Muscle of arm (tissue), 1 donor: ENCODE measurements at regions not wholly inside any gene's neighbourhood (a gene's known extent, or its start where the extent isn't known, plus 50 kb on each side); places are given as distances from the start of the nearest gene placed in this dataset.

ENCODE experiments used
- DNase-seq: peaks from one replicate; pipeline ENCODE4 v3.0.0-alpha.2; 2013

DNA sequence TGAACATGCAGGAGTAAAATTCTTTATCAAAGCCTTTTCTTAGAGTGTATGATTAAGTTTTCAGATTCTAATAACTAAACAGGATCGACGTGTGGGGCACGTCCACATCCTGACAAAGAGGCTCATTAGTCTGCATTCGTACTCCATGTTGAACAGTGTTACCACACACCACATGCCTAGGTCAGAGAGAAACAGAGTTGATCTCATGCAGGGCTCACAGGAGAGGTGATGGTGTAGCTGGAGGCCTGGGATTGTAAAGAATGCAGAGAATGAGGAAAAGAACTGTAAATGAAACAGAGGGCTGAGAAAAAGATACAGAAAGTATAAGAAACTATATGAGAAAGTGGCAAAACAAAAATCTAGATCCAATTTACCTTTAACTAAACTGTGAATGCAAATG, 632.5 kb downstream of the BCL11A start:
- DNase-seq, result no peak

DNA sequence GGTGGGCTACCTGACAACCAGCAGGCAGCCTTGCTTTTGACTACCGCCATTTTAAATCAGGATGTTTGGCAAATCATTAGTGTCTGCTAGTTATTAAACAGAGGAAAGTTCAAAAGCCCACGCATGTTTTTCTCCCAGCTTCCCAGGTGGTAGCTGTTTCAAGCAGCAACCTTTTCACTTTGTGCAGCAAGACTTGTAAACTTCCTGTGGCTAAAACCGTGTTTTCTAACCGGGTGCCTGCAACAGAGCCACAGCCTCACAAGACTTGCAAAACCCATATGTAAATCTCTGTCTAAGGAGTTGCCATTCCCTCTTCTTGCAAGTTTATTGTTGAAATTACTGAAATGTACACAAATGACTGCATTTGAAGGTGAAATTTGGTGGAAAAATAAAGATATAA, 633.1 kb downstream of the BCL11A start:
- DNase-seq, result no peak

- DNase-seq, result no peak
Observed at GRCh38 chr2:59919579-59919978, 633.9 kb downstream of the BCL11A start.

DNA sequence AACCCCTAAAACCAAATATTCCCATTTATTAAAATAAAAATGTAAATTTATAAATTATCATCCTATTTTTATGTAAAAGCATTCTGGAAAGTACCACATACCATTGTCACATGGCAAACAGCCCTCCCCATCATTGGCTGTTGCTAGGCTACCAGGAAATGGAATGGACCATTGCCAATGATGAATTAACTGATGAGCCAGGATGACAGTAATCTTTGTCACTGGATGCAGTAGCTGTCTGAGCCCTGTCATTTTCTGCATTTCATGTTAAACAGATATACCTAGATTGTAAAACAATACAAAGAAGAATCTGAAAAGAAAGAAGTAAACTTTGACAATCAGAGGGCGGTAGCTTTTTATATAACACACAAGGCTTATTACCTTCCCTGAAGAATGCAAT, 641.4 kb downstream of the BCL11A start:
- DNase-seq, result no peak

DNA sequence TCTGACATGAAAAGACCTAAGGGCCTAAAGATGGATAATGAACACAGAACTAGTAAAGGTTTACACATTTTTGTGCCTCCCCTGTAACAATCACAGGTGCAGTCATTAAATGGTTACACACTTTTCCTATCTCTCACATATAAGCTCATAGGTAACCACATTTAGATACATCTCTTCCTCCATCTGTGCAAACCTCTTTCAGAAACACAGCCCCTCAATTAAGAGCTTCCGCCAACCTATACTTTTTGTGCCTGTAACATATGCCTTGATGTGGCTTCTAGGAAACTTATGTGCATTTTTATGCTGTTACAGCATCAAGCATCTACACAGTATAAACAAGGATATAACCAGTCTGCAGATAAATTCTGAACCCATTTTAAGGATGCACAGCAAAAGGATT, 643.3 kb downstream of the BCL11A start:
- no peak for DNase-seq

- DNase-seq, result no peak
Observed at GRCh38 chr2:59909147-59909546, 644.3 kb downstream of the BCL11A start.

DNA sequence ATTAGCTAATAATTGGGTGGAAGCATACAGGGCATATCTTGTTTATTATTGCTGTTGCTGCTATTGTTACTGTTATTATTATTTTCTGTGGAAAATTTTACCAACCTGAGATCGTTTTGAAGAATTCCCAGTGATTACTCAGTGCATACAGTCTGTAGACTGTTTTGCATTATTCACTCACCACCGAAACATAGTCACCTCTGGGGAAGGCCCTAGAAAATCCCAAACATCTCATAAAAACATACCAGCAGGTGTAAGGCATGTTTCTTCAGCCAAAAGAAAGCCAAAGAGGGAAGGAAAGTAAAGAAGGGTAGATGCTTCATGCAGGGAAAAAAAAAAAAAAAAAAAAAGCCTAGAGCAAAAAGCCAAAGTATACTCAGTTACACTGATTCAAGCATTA, 647.7 kb downstream of the BCL11A start:
- DNase-seq, result no peak

GRCh38 chr2:59903994-59904544, 649.4 kb downstream of the BCL11A start:
- no peak for DNase-seq

DNA sequence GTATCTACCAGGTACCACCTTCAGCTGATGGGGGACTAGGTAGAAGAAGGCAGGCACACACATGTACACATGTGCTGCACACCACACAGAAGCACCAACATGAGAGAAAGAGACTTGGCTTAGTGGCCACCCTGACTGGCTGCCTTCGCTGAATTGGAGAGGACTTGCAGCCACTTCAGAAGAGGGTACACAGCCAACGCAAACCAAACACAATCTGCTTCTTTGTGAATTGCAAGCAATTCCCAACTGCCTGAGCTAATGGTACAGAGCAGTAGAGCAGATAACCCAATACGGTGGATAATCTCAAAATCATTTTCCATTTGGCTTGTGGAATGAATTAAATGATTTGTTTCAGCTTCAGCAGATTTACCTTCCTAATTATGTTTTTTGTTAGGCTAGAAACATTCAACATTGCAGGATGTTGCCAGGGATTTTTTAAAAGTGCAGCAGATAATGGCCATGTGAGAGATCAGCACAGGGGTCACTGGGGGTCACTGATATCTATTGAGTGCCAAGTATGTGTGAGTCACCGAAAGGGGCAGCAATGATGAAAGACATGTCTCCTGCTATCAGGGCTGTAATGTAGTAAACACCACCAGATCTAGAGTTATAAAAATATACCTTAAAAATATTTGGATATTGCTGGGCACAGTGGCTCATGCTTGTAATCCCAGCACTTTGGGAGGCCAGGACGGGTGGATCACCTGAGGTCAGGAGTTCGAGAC, 652.6 kb downstream of the BCL11A start:
- DNase-seq, result no peak

- DNase-seq, result no peak
Observed at GRCh38 chr2:59899692-59900091, 653.8 kb downstream of the BCL11A start.

GRCh38 chr2:59896499-59897245, 656.8 kb downstream of the BCL11A start:
- no peak for DNase-seq

DNA sequence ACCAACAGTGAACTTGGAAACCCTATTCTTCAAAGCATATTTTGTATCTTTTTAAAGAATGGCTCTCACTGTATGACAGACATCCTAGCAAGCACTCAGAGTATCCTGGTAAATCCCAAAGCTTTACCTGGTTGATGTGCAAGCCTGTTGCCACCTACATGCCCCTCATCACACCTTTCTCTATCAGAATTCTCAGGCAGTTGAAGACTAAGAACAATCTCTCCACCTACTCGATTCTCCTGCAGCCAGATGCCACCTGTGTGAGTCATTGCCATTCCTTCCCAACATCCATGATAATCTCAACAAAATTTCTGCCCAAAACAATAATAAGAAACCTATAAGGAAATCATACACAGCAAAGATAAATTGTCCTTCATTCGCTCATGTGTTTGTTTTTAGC, 659.8 kb downstream of the BCL11A start:
- DNase-seq, result no peak

DNA sequence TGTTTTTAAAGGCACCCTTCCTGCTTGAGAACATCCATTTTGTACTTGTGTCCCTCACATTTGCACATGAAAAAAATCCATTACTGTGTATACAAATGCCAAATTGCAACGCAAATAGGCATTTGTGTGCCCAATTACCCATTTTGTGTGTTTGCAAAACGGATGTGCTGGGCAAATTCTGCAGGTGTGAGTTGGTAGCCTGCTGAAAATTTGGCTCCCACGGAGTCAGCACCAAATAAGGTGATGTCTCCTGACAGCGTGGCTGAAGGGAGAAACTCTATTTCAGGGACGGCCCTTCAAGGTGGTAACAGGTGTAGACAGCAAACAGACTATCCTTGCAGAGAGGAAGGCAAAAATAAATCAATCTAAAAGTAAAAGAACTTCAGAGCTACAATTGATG, 661.1 kb downstream of the BCL11A start:
- no peak for DNase-seq

DNA sequence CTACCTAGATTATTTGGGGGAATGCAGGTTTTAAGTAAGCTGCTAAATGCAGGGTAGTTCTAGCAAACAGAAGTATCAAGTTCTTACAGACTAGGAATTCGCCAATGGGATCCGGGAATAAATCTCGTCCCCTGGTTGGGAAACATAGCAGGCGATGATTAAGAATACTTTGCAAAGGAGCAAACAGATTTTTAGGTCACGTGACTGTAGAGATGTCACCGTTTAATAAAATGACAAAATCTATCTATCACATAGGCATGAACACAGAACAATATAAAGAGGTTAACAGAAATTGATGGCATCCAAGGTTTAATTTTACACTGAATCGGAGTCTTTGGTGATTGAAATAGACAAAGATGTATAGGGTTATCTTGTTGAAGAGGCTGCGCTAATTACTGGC, 664.1 kb downstream of the BCL11A start:
- DNase-seq, result no peak

DNA sequence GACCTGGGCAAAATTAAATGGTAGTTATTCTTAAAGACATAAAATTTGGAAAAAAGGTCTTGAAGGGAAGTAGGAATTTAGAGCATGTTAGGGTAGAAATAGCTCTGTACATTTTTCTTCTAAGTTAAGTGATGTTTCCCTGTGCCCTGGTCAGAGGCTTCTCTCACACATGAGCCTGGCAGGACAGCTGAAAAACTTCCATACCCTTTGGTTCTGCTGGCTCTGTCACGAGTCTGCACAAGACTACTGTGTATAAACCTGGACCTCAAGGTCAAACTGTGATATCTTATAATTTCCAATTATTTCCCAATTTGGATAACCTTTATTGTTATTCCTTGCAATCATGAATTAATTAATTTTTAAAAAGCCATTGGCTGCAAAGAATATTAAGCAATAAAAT, 664.7 kb downstream of the BCL11A start:
- no peak for DNase-seq

- no peak for DNase-seq
Observed at GRCh38 chr2:59888015-59888414, 665.4 kb downstream of the BCL11A start.

GRCh38 chr2:59887366-59887765, 666.1 kb downstream of the BCL11A start:
- DNase-seq, result no peak

GRCh38 chr2:59886759-59887158, 666.7 kb downstream of the BCL11A start:
- DNase-seq, result no peak

GRCh38 chr2:59885541-59885940, 667.9 kb downstream of the BCL11A start:
- DNase-seq, result peak; percentile 11

DNA sequence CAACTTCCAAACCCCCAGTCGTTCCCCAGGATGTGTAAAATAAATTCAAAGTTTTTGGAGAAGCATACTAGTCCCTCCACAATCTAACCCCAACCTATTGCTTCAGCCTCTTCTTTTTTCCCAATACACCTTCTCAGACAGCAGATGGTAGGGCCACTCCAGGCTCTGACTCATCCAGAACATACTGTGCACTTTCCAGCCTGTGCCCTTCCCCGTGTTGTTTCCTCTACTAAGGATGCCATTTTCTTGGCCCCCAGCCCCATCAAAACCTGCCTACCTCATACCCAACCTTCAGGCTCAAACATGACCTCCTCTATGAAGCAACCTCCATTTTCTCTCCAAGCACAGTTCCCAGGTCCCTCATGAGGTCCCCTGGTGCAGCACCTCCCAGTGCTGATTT, 669.3 kb downstream of the BCL11A start:
- no peak for DNase-seq

- no peak for DNase-seq
Observed at GRCh38 chr2:59882822-59883221, 670.6 kb downstream of the BCL11A start.

DNA sequence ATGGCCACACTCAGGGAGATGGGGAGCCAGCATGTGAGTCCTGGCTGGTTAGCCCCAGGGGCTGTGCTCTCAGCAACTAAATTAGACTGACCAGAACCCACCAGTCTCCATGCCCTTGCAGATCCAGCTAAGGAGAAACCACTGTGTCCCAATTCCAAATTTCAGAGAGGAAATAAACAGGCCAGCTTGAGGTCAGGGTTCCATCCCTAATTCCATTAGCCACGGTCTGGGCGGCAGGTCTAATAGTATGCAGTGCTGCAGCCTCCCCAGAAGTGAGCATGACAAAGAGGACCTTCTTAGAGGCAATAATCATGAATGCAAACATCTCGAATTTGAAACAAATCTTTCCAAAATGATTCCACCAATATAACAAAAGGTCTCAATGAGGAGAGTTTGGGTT, 671.2 kb downstream of the BCL11A start:
- DNase-seq, result no peak

GRCh38 chr2:59881218-59881617, 672.2 kb downstream of the BCL11A start:
- DNase-seq, result no peak
